SK-N-SH treated with all-trans-retinoic acid at 6 μM for 48 hours (cell line): ENCODE measurements at regions not wholly inside any gene's neighbourhood (a gene's known extent, or its start where the extent isn't known, plus 50 kb on each side); places are given as distances from the start of the nearest gene placed in this dataset.

ENCODE experiments used
- CREB5 ChIP-seq: fragments of 250-450 bp; sonication (Bioruptor Pico); IDR thresholded peaks from 2 replicates; pipeline ENCODE4 v1.5.1; 2020; ENCODE audit warnings: low read depth, mild to moderate bottlenecking, moderate library complexity
- CSRNP3 ChIP-seq: fragments of 250-450 bp; sonication (Bioruptor Pico); IDR thresholded peaks from 2 replicates; pipeline ENCODE4 v1.5.1; 2021; ENCODE audit warnings: mild to moderate bottlenecking, moderate library complexity
- ESRRG ChIP-seq: fragments of 250-450 bp; sonication (Bioruptor Pico); IDR thresholded peaks from 2 replicates; pipeline ENCODE4 v1.6.1; 2021; ENCODE audit warnings: mild to moderate bottlenecking
- PATZ1 ChIP-seq: fragments of 250-450 bp; sonication (Bioruptor Pico); IDR thresholded peaks from 2 replicates; pipeline ENCODE4 v1.8.0; 2020; ENCODE audit warnings: mild to moderate bottlenecking, moderate library complexity, borderline replicate concordance
- RARB ChIP-seq: fragments of 250-450 bp; sonication (Bioruptor Pico); IDR thresholded peaks from 2 replicates; pipeline ENCODE4 v1.8.0; 2021; ENCODE audit warnings: mild to moderate bottlenecking, moderate library complexity
- SNAI2 ChIP-seq: fragments of 250-450 bp; sonication (Bioruptor Pico); IDR thresholded peaks from 2 replicates; pipeline ENCODE4 v1.5.0; 2020; ENCODE audit warnings: mild to moderate bottlenecking, moderate library complexity
- TCF4 ChIP-seq: fragments of 250-450 bp; sonication (Bioruptor Pico); IDR thresholded peaks from 2 replicates; pipeline ENCODE4 v1.8.0; 2021; ENCODE audit warnings: mild to moderate bottlenecking, moderate library complexity, borderline replicate concordance
- TOX ChIP-seq: fragments of 250-450 bp; sonication (Bioruptor Pico); IDR thresholded peaks from 2 replicates; pipeline ENCODE4 v1.8.0; 2021; ENCODE audit warnings: mild to moderate bottlenecking, moderate library complexity, borderline replicate concordance
- ZC3H10 ChIP-seq: fragments of 250-450 bp; sonication (Bioruptor Pico); IDR thresholded peaks from 2 replicates; pipeline ENCODE4 v1.5.1; 2021; ENCODE audit warnings: mild to moderate bottlenecking, moderate library complexity
- ZFP3 ChIP-seq: fragments of 250-450 bp; sonication (Bioruptor Pico); IDR thresholded peaks from 2 replicates; pipeline ENCODE4 v1.5.0; 2020; ENCODE audit warnings: mild to moderate bottlenecking, moderate library complexity
- ZNF565 ChIP-seq: fragments of 450-650 bp; formaldehyde crosslinking; conservative IDR thresholded peaks from 2 replicates; pipeline ENCODE4 v1.5.0; 2020; ENCODE audit warnings: low read depth, mild to moderate bottlenecking, moderate library complexity

GRCh38 chr2:84314250-84314649, 144.8 kb downstream of the SUCLG1 start:
- TF ChIP-seq ESRRG (CRISPR knock-in tag) (no peak), SNAI2 (no peak), ZC3H10 (CRISPR knock-in tag) (no peak), ZNF565 (CRISPR knock-in tag) (no peak), CSRNP3 (CRISPR knock-in tag) (no peak), CREB5 (CRISPR knock-in tag) (no peak), TOX (CRISPR knock-in tag) (no peak), ZFP3 (CRISPR knock-in tag) (no peak), PATZ1 (CRISPR knock-in tag) (no peak), TCF4 (no peak), RARB (CRISPR knock-in tag) (no peak)
